B cell (primary cell): ENCODE measurements at regions not wholly inside any gene's neighbourhood (a gene's known extent, or its start where the extent isn't known, plus 50 kb on each side); places are given as distances from the start of the nearest gene placed in this dataset.

ENCODE experiments used
- ATAC-seq: fragments of 200-7000 bp; cut with Tn5 transposase; one replicate; pipeline ENCODE4 v1.10.0; 2021; ENCODE audit warnings: low read depth, mild to moderate bottlenecking, moderate number of reproducible peaks, moderate library complexity
- CTCF ChIA-PET: fragments of 350-600 bp; sonication (Branson Sonifier 250); formaldehyde crosslinking; loops from one replicate; lab custom pipeline; 2021; ENCODE audit warnings: antibody characterized with exemption, inconsistent platforms; lab: Charles Lee
- POLR2A ChIA-PET: fragments of 350-600 bp; sonication (Branson Sonifier 250); formaldehyde crosslinking; loops from one replicate; lab custom pipeline; 2021; ENCODE audit warnings: antibody characterized with exemption; lab: Charles Lee
- DNase-seq: peaks from one replicate; pipeline ENCODE4 v3.0.0; 2013
- H2AFZ ChIP-seq: 2 replicates; pipeline ENCODE4 v1.6.1; 2012; ENCODE audit warnings: mild to moderate bottlenecking, low read depth, low read length; ENCODE audit not compliant: insufficient read depth, poor library complexity, severe bottlenecking
- H3K27ac ChIP-seq, 2 donors: 1 replicate in 1 of 2; 2 replicates in 1 of 2; pipeline ENCODE4 v1.5.1; 2012 to 2013; ENCODE audit warnings: low read length in 2 of 2, mild to moderate bottlenecking in 2 of 2, moderate library complexity in 1 of 2
- H3K27me3 ChIP-seq, 4 experiments: fragments of 200-600 bp in 1 of 4; sonication (generic) in 1 of 4; replicated peaks in 1 of 4; 1 replicate in 2 of 4; 2 replicates in 2 of 4; pipeline versions ENCODE4 v1.6.1 to v1.7.0; 2013 to 2016; ENCODE audit warnings: low read length in 3 of 4, mild to moderate bottlenecking in 2 of 4, mixed read lengths in 1 of 4, moderate library complexity in 1 of 4; ENCODE audit not compliant: insufficient read depth in 4 of 4, control insufficient read depth in 3 of 4; ENCODE audit errors: control extremely low read depth in 1 of 4
- H3K36me3 ChIP-seq, 2 experiments: replicated peaks in 1 of 2; 1 replicate in 1 of 2; 2 replicates in 1 of 2; pipeline versions ENCODE4 v1.6.1 to v1.7.1; 2013; ENCODE audit warnings: low read length in 1 of 2; ENCODE audit not compliant: insufficient read depth in 2 of 2, control insufficient read depth in 1 of 2; ENCODE audit errors: control extremely low read depth in 1 of 2, extremely low read depth in 1 of 2
- H3K4me1 ChIP-seq, 2 donors: fragments of 200-600 bp in 1 of 2; sonication (generic) in 1 of 2; 1 replicate in 1 of 2; 2 replicates in 1 of 2; pipeline versions ENCODE4 v1.5.1 to v1.6.1; 2013 to 2017; ENCODE audit warnings: low read length in 2 of 2; ENCODE audit not compliant: control insufficient read depth in 2 of 2, insufficient read depth in 2 of 2
- H3K4me2 ChIP-seq: replicated peaks from 2 replicates; pipeline ENCODE3; 2012; ENCODE audit warnings: mild to moderate bottlenecking, low read depth, low read length; ENCODE audit not compliant: poor library complexity, severe bottlenecking
- H3K4me3 ChIP-seq, 5 experiments: fragments of 200-600 bp in 1 of 5; sonication (generic) in 1 of 5; 1 replicate in 3 of 5; 2 replicates in 2 of 5; pipeline versions ENCODE4 v1.5.1 to v1.7.0; 2011 to 2016; ENCODE audit warnings: low read length in 4 of 5, mild to moderate bottlenecking in 4 of 5, low read depth in 2 of 5, control low read depth in 1 of 5, moderate library complexity in 1 of 5; ENCODE audit not compliant: insufficient read depth in 1 of 5; ENCODE audit errors: control extremely low read depth in 1 of 5, extremely low read depth in 1 of 5
- H3K79me2 ChIP-seq: fragments of 200-600 bp; sonication (generic); one replicate; pipeline ENCODE4 v1.6.0; 2016; ENCODE audit warnings: low read length; ENCODE audit not compliant: control insufficient read depth, insufficient read depth
- H3K9ac ChIP-seq: fragments of 200-600 bp; sonication (generic); 2 replicates; pipeline ENCODE4 v1.6.1; 2017; ENCODE audit warnings: mild to moderate bottlenecking, low read length, moderate library complexity
- H3K9me3 ChIP-seq, 3 donors: one replicate each; pipeline versions ENCODE4 v1.6.1 to v1.7.1; 2013; ENCODE audit warnings: low read length in 2 of 3; ENCODE audit not compliant: control insufficient read depth in 2 of 3, insufficient read depth in 1 of 3; ENCODE audit errors: control extremely low read depth in 1 of 3
- H4K20me1 ChIP-seq: 2 replicates; pipeline ENCODE4 v1.6.0; 2012; ENCODE audit warnings: mild to moderate bottlenecking, low read length; ENCODE audit not compliant: insufficient read depth, control insufficient read depth, poor library complexity, severe bottlenecking
- H3K27ac Mint-ChIP-seq: one replicate; pipeline ENCODE4 v1.8.0; 2021; ENCODE audit warnings: mixed read lengths
- H3K27me3 Mint-ChIP-seq: one replicate; pipeline ENCODE4 v1.8.0; 2021; ENCODE audit warnings: mixed read lengths
- H3K4me1 Mint-ChIP-seq: one replicate; pipeline ENCODE4 v1.8.0; 2021; ENCODE audit warnings: mixed read lengths
- H3K4me3 Mint-ChIP-seq: one replicate; pipeline ENCODE4 v1.8.0; 2021; ENCODE audit warnings: mixed read lengths
- H3K9me3 Mint-ChIP-seq: one replicate; pipeline ENCODE4 v1.8.0; 2022; ENCODE audit warnings: mixed read lengths; ENCODE audit not compliant: insufficient read depth
- EZH2 ChIP-seq: IDR thresholded peaks from 2 replicates; pipeline ENCODE4 v1.6.1; 2012; ENCODE audit warnings: borderline replicate concordance, low read depth, mild to moderate bottlenecking, moderate library complexity, low read length; ENCODE audit not compliant: insufficient read depth, poor library complexity, severe bottlenecking
- WGBS: methylation state at CpG from one replicate; pipeline ENCODE4 v1.1.5; 2013; ENCODE audit warnings: missing lambda C conversion rate; ENCODE audit not compliant: insufficient coverage; 5-methylcytosine and 5-hydroxymethylcytosine counted together
- intact Hi-C: fragments of 100-400 bp; cut with micrococcal nuclease; formaldehyde crosslinking; loops from one replicate; pipeline ENCODE4 v1.10.0; 2022
- TF ChIP-seq, protein P1 (sequence below): fragments of 200-600 bp; IDR thresholded peaks from one replicate; pipeline ENCODE4 v1.8.0; 2022; ENCODE audit warnings: antibody characterized with exemption, mild to moderate bottlenecking

DNA sequence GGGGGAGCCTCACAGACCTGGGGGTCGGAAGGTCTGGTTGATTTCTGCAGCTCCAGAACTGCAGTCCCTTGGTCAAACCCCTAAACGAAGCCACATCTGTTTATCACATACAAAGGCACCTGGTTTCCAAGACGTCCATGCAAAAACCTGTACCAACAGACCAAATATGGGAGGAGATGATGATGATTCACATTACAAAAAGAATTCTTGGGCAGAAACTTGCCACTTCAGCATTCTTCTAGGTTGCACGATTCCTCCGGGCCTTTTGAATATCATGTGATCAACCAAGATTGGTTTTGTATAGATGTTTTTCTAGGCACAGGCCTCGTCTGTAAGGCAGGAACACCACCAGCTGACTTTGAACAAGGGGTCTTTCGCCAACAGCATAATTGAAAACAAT lies 466.3 kb downstream of the SOX9 start:
- Histone ChIP-seq H3K27ac (no peak overlapping the region), H3K79me2 (no peaks in the 10 kb centered on the region), H3K36me3 (no peaks in the 10 kb centered on the region), H3K4me1 (peaks cover 9 to 10% of the 10 kb centered on the region in 2 donors), H3K4me2 (no peak overlapping the region), H4K20me1 (no peaks in the 10 kb centered on the region), H3K9me3 (no peaks in the 10 kb centered on the region), H2AFZ (no peak overlapping the region), H3K9ac (no peak overlapping the region), H3K27me3 (peaks cover 0 to 13% (median 8%) of the 10 kb centered on the region in 4 experiments), H3K4me3 (no peak overlapping the region)
- no peak for TF ChIP-seq EZH2
- TF ChIP-seq, protein P1, sequence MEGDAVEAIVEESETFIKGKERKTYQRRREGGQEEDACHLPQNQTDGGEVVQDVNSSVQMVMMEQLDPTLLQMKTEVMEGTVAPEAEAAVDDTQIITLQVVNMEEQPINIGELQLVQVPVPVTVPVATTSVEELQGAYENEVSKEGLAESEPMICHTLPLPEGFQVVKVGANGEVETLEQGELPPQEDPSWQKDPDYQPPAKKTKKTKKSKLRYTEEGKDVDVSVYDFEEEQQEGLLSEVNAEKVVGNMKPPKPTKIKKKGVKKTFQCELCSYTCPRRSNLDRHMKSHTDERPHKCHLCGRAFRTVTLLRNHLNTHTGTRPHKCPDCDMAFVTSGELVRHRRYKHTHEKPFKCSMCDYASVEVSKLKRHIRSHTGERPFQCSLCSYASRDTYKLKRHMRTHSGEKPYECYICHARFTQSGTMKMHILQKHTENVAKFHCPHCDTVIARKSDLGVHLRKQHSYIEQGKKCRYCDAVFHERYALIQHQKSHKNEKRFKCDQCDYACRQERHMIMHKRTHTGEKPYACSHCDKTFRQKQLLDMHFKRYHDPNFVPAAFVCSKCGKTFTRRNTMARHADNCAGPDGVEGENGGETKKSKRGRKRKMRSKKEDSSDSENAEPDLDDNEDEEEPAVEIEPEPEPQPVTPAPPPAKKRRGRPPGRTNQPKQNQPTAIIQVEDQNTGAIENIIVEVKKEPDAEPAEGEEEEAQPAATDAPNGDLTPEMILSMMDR, result no peak
- peaks cover 11% of the 10 kb centered on the region for H3K4me1 Mint-ChIP-seq
- ChIA-PET POLR2A (no interaction called here), CTCF (no interaction called here)
- no peak for ATAC-seq
- H3K27ac Mint-ChIP-seq, result no peak overlapping the region
- H3K4me3 Mint-ChIP-seq, result no peak overlapping the region
- H3K9me3 Mint-ChIP-seq, result no peaks in the 10 kb centered on the region
- 89% methylated on average over 6 of the region's 7 CpGs for WGBS
- DNase-seq, result no peak
- peaks cover 33% of the 10 kb centered on the region for H3K27me3 Mint-ChIP-seq
- intact Hi-C loops, result no loop called here

DNA sequence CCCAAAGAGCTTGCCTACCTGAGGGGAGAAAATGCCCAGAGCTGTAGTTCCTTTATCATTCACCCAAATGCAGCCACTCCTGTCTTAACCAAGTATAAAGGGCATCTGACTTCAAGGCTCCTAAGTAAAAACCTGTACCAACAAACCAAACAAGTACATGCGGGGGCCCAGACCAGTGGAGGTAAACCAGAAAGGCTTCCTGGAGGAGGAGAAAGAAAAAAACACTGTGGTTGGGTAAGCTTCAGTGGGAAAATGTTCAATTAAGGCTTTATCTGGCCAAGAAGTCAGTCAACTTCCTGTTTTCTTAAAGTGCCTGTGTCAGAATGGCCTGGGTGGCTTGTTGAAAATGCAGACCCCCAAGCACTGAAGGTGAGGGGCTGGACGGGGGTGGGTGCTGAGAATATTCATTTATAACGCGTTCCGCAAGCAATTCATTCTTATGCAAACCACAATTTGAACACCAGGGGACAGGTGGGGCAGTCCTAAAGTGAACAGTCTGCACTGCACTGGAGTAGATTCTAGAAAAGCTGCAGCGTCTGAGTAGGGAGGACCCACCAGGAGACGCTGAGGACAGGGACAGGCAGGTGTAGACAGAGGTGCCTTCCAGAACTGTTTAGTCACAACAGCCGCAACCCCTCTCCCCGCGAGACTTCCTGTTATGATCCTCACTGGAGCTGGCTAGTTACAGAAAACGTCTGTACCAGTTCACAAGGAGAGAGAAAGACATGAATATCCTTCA lies 467.1 kb downstream of the SOX9 start:
- no peaks in the 10 kb centered on the region for H4K20me1 ChIP-seq
- DNase-seq (no peak), ATAC-seq (no peak)
- H3K79me2 ChIP-seq, result no peaks in the 10 kb centered on the region
- 0% methylated on average over 1 of the region's 11 CpGs for WGBS
- ChIA-PET CTCF (interaction anchor here (0.8 to 0.9 kb wide), 2 partner anchors 14 to 31 kb away, joined by 3 read pairs; no protein-coding TSS in a partner anchor), POLR2A (no interaction called here)
- peaks cover 13% of the 10 kb centered on the region for H3K4me1 Mint-ChIP-seq
- no peaks in the 10 kb centered on the region for H3K9me3 Mint-ChIP-seq
- peaks cover 30% of the 10 kb centered on the region for H3K27me3 Mint-ChIP-seq
- H3K27ac Mint-ChIP-seq, result no peak overlapping the region
- intact Hi-C loops, result no loop called here
- no peak overlapping the region for H3K4me2 ChIP-seq
- peaks cover 0 to 18% (median 9%) of the 10 kb centered on the region in 4 experiments for H3K27me3 ChIP-seq
- no peak overlapping the region for H3K27ac ChIP-seq
- no peak overlapping the region for H2AFZ ChIP-seq
- TF ChIP-seq EZH2, result no peak
- TF ChIP-seq, protein P1, result no peak
- no peaks in the 10 kb centered on the region for H3K36me3 ChIP-seq
- H3K9ac ChIP-seq, result no peak overlapping the region
- peaks cover 9 to 13% of the 10 kb centered on the region in 2 donors for H3K4me1 ChIP-seq
- H3K4me3 ChIP-seq, result no peak overlapping the region
- no peaks in the 10 kb centered on the region for H3K9me3 ChIP-seq
- H3K4me3 Mint-ChIP-seq, result no peak overlapping the region
